ENCODE measurements at regions not wholly inside any gene's neighbourhood (a gene's known extent, or its start where the extent isn't known, plus 50 kb on each side); places are given as distances from the start of the nearest gene placed in this dataset.

GRCh38 chr13:80157261-80157932 is 183.5 kb downstream of the SPRY2 start:
- Histone ChIP-seq H3K27ac (ENCODE audit: low read depth, low read length) (no peak overlapping the region), H3K9ac (ENCODE audit: low read length) (no peak overlapping the region), H3K36me3 (ENCODE audit: control insufficient read depth in 1 of 2, insufficient read depth in 2 of 2, low read length in 2 of 2) (no peaks in the 10 kb centered on the region), H3K4me3 (replicated peaks in 1 of 2; ENCODE audit: low read depth in 1 of 2, low read length in 2 of 2) (no peak overlapping the region), H3K79me2 (ENCODE audit: insufficient read depth, low read length) (no peaks in the 10 kb centered on the region), H2AFZ (ENCODE audit: low read depth, low read length, poor library complexity, severe bottlenecking) (no peak overlapping the region), H3K9me3 (ENCODE audit: control insufficient read depth in 1 of 2, insufficient read depth in 1 of 2, low read depth in 1 of 2, low read length in 2 of 2) (no peaks in the 10 kb centered on the region), H3K4me2 (ENCODE audit: low read length) (no peak overlapping the region), H3K4me1 (ENCODE audit: control insufficient read depth in 1 of 2, insufficient read depth in 2 of 2, low read length in 2 of 2) (no peaks in the 10 kb centered on the region), H4K20me1 (ENCODE audit: insufficient read depth) (no peaks in the 10 kb centered on the region; the same call in 1 of the 2 replicates), H3K27me3 (ENCODE audit: insufficient read depth, low read length) (no peaks in the 10 kb centered on the region), H3K9me2 (ENCODE audit: insufficient read depth) (no peaks in the 10 kb centered on the region)
- ChIA-PET RAD21 (ENCODE audit: low non-redundant PET in 1 of 2, low total read pairs in 2 of 2, uncharacterized antibody in 2 of 2, unreplicated experiment in 2 of 2) (no interaction called here), CTCF (no interaction called here), POLR2A (no interaction called here)
- no TSS peak for BruUV-seq (replicated peaks)
- DNase-seq (ENCODE audit: low read depth, low spot score) (no peak), ATAC-seq (no peak)
- intact Hi-C loops (cut with micrococcal nuclease): no loop called here
- TF ChIP-seq ZNF274 (IDR thresholded peaks at IDR 0.05; ENCODE audit: low read depth, low read length) (no peak), ATF3 (IDR thresholded peaks at IDR 0.05) (no peak), SP1 (IDR thresholded peaks at IDR 0.05; ENCODE audit: low read depth) (no peak), CBX3 (IDR thresholded peaks at IDR 0.05; ENCODE audit: low read depth) (no peak), SRF (IDR thresholded peaks at IDR 0.05; ENCODE audit: low read depth) (no peak), POLR2A (IDR thresholded peaks at IDR 0.05; ENCODE audit: borderline replicate concordance, extremely low read depth, insufficient read depth, insufficient read length) (no peak), CEBPB (IDR thresholded peaks at IDR 0.05; ENCODE audit: low read depth) (no peak), EGR1 (IDR thresholded peaks at IDR 0.05; ENCODE audit: low read depth) (no peak), MAX (IDR thresholded peaks at IDR 0.05) (no peak), CTCF (IDR thresholded peaks at IDR 0.05 in 2 of 3, conservative IDR thresholded peaks at IDR 0.05 in 1 of 3; ENCODE audit: borderline replicate concordance in 1 of 3, insufficient read depth in 1 of 3, low read depth in 2 of 3, low read length in 2 of 3) (no peak), REST (IDR thresholded peaks at IDR 0.05; ENCODE audit: low read depth) (no peak), POLR2AphosphoS5 (IDR thresholded peaks at IDR 0.05; ENCODE audit: low read depth, low read length) (no peak), ZBTB33 (IDR thresholded peaks at IDR 0.05; ENCODE audit: extremely low read depth, insufficient replicate concordance, low read length) (no peak), RAD21 (IDR thresholded peaks at IDR 0.05; ENCODE audit: low read depth) (no peak), FOSL1 (IDR thresholded peaks at IDR 0.05; ENCODE audit: low read depth) (no peak), ELF1 (IDR thresholded peaks at IDR 0.05; ENCODE audit: borderline replicate concordance, low read depth) (no peak), JUND (IDR thresholded peaks at IDR 0.05) (no peak), EZH2 (IDR thresholded peaks at IDR 0.05) (no peak), SIN3A (IDR thresholded peaks at IDR 0.05; ENCODE audit: low read depth) (no peak)
